ENCODE measurements at regions not wholly inside any gene's neighbourhood (a gene's known extent, or its start where the extent isn't known, plus 50 kb on each side); places are given as distances from the start of the nearest gene placed in this dataset.

- DNase-seq: no peak
- Histone ChIP-seq H3K9me3 (ENCODE audit: insufficient read depth, low read depth, low read length) (peaks cover 3% of the 10 kb centered on the region), H3K4me1 (ENCODE audit: control insufficient read depth in 1 of 2, insufficient read depth in 2 of 2, low read length in 2 of 2) (no peaks in the 10 kb centered on the region), H3K27ac (ENCODE audit: low read depth, low read length) (no peak overlapping the region), H2BK120ac (ENCODE audit: insufficient read depth, low read length, poor library complexity) (no peak overlapping the region), H3K79me2 (ENCODE audit: control insufficient read depth, insufficient read depth, low read length, poor library complexity) (no peaks in the 10 kb centered on the region), H3K4me3 (ENCODE audit: low read depth, low read length) (no peak overlapping the region), H3K18ac (ENCODE audit: low read length) (no peak overlapping the region), H3K36me3 (ENCODE audit: control insufficient read depth in 1 of 2, insufficient read depth in 2 of 2, low read length in 2 of 2) (no peaks in the 10 kb centered on the region), H2BK5ac (ENCODE audit: low read depth, low read length, poor library complexity) (no peak overlapping the region), H3K9ac (ENCODE audit: low read length) (no peak overlapping the region), H2BK12ac (ENCODE audit: low read length) (no peak overlapping the region), H3K4ac (ENCODE audit: low read depth, low read length) (no peak overlapping the region), H2AK5ac (ENCODE audit: low read length) (no peak overlapping the region), H4K12ac (ENCODE audit: low read depth, low read length) (no peak overlapping the region), H4K91ac (ENCODE audit: low read depth, low read length) (no peak overlapping the region), H4K8ac (ENCODE audit: low read depth, low read length) (no peak overlapping the region), H3K79me1 (ENCODE audit: low read length) (no peaks in the 10 kb centered on the region), H3K14ac (ENCODE audit: low read length) (no peak overlapping the region), H3K23ac (ENCODE audit: low read length) (no peak overlapping the region), H2AFZ (ENCODE audit: insufficient read depth, low read length, poor library complexity) (no peak overlapping the region), H3K4me2 (ENCODE audit: low read length) (no peak overlapping the region), H3K27me3 (ENCODE audit: insufficient read depth, low read length) (no peaks in the 10 kb centered on the region)
Observed at GRCh38 chr5:148928141-148928540, 101.7 kb downstream of the ADRB2 start.

GRCh38 chr5:148931453-148932057 is 105.1 kb downstream of the ADRB2 start:
- H3K4ac ChIP-seq (ENCODE audit: low read depth, low read length): no peak overlapping the region
- no peak overlapping the region for H3K27ac ChIP-seq (ENCODE audit: low read depth, low read length)
- H4K8ac ChIP-seq (ENCODE audit: low read depth, low read length): no peak overlapping the region
- H3K4me2 ChIP-seq (ENCODE audit: low read length): no peak overlapping the region
- H2AK5ac ChIP-seq (ENCODE audit: low read length): no peak overlapping the region
- H3K36me3 ChIP-seq (ENCODE audit: control insufficient read depth in 1 of 2, insufficient read depth in 2 of 2, low read length in 2 of 2): no peaks in the 10 kb centered on the region
- no peaks in the 10 kb centered on the region for H3K79me2 ChIP-seq (ENCODE audit: control insufficient read depth, insufficient read depth, low read length, poor library complexity)
- H2BK5ac ChIP-seq (ENCODE audit: low read depth, low read length, poor library complexity): no peak overlapping the region
- H3K4me3 ChIP-seq (ENCODE audit: low read depth, low read length): no peak overlapping the region
- no peak overlapping the region for H4K91ac ChIP-seq (ENCODE audit: low read depth, low read length)
- H3K79me1 ChIP-seq (ENCODE audit: low read length): no peaks in the 10 kb centered on the region
- H3K14ac ChIP-seq (ENCODE audit: low read length): no peak overlapping the region
- H3K9ac ChIP-seq (ENCODE audit: low read length): no peak overlapping the region
- H3K27me3 ChIP-seq (ENCODE audit: insufficient read depth, low read length): no peaks in the 10 kb centered on the region
- no peak overlapping the region for H2BK120ac ChIP-seq (ENCODE audit: insufficient read depth, low read length, poor library complexity)
- DNase-seq: no peak
- peak overlapping the region; percentile 49 for H3K23ac ChIP-seq (ENCODE audit: low read length)
- no peak overlapping the region for H2BK12ac ChIP-seq (ENCODE audit: low read length)
- H3K4me1 ChIP-seq (ENCODE audit: control insufficient read depth in 1 of 2, insufficient read depth in 2 of 2, low read length in 2 of 2): no peaks in the 10 kb centered on the region
- H3K9me3 ChIP-seq (ENCODE audit: insufficient read depth, low read depth, low read length): no peaks in the 10 kb centered on the region
- no peak overlapping the region for H4K12ac ChIP-seq (ENCODE audit: low read depth, low read length)
- H2AFZ ChIP-seq (ENCODE audit: insufficient read depth, low read length, poor library complexity): no peak overlapping the region
- no peak overlapping the region for H3K18ac ChIP-seq (ENCODE audit: low read length)

- Histone ChIP-seq H3K18ac (ENCODE audit: low read length) (no peak overlapping the region), H2BK12ac (ENCODE audit: low read length) (no peak overlapping the region), H3K79me1 (ENCODE audit: low read length) (no peaks in the 10 kb centered on the region), H3K4ac (ENCODE audit: low read depth, low read length) (no peak overlapping the region), H4K8ac (ENCODE audit: low read depth, low read length) (no peak overlapping the region), H2AFZ (ENCODE audit: insufficient read depth, low read length, poor library complexity) (no peak overlapping the region), H2BK120ac (ENCODE audit: insufficient read depth, low read length, poor library complexity) (no peak overlapping the region), H2BK5ac (ENCODE audit: low read depth, low read length, poor library complexity) (no peak overlapping the region), H3K23ac (ENCODE audit: low read length) (no peak overlapping the region), H3K27ac (ENCODE audit: low read depth, low read length) (no peak overlapping the region), H3K4me2 (ENCODE audit: low read length) (no peak overlapping the region), H3K9ac (ENCODE audit: low read length) (no peak overlapping the region), H4K12ac (ENCODE audit: low read depth, low read length) (no peak overlapping the region), H2AK5ac (ENCODE audit: low read length) (no peak overlapping the region), H3K4me1 (ENCODE audit: control insufficient read depth in 1 of 2, insufficient read depth in 2 of 2, low read length in 2 of 2) (no peaks in the 10 kb centered on the region), H3K79me2 (ENCODE audit: control insufficient read depth, insufficient read depth, low read length, poor library complexity) (no peaks in the 10 kb centered on the region), H3K9me3 (ENCODE audit: insufficient read depth, low read depth, low read length) (no peaks in the 10 kb centered on the region), H3K14ac (ENCODE audit: low read length) (no peak overlapping the region), H3K36me3 (ENCODE audit: control insufficient read depth in 1 of 2, insufficient read depth in 2 of 2, low read length in 2 of 2) (no peaks in the 10 kb centered on the region), H3K4me3 (ENCODE audit: low read depth, low read length) (no peak overlapping the region), H3K27me3 (ENCODE audit: insufficient read depth, low read length) (no peaks in the 10 kb centered on the region), H4K91ac (ENCODE audit: low read depth, low read length) (no peak overlapping the region)
- no peak for DNase-seq
- no CpG with 5 or more reads among the region's 4 CpGs for WGBS (ENCODE audit: extremely low coverage, insufficient coverage, insufficient read length)
Observed at GRCh38 chr5:148932355-148932935, 106.0 kb downstream of the ADRB2 start.

- no peak overlapping the region for H3K27ac ChIP-seq (ENCODE audit: low read depth, low read length)
- H3K4me3 ChIP-seq (ENCODE audit: low read depth, low read length): no peak overlapping the region
- no peaks in the 10 kb centered on the region for H3K9me3 ChIP-seq (ENCODE audit: insufficient read depth, low read depth, low read length)
- no peaks in the 10 kb centered on the region for H3K79me2 ChIP-seq (ENCODE audit: control insufficient read depth, insufficient read depth, low read length, poor library complexity)
- H4K12ac ChIP-seq (ENCODE audit: low read depth, low read length): no peak overlapping the region
- no peak overlapping the region for H2BK5ac ChIP-seq (ENCODE audit: low read depth, low read length, poor library complexity)
- H2AK5ac ChIP-seq (ENCODE audit: low read length): no peak overlapping the region
- no peak overlapping the region for H2BK120ac ChIP-seq (ENCODE audit: insufficient read depth, low read length, poor library complexity)
- no peaks in the 10 kb centered on the region for H3K79me1 ChIP-seq (ENCODE audit: low read length)
- no peak overlapping the region for H3K4me2 ChIP-seq (ENCODE audit: low read length)
- no peak overlapping the region for H4K91ac ChIP-seq (ENCODE audit: low read depth, low read length)
- no peak overlapping the region for H3K18ac ChIP-seq (ENCODE audit: low read length)
- no peaks in the 10 kb centered on the region for H3K4me1 ChIP-seq (ENCODE audit: control insufficient read depth in 1 of 2, insufficient read depth in 2 of 2, low read length in 2 of 2)
- no peak overlapping the region for H2AFZ ChIP-seq (ENCODE audit: insufficient read depth, low read length, poor library complexity)
- no CpG with 5 or more reads among the region's 1 CpG for WGBS (ENCODE audit: extremely low coverage, insufficient coverage, insufficient read length)
- H3K27me3 ChIP-seq (ENCODE audit: insufficient read depth, low read length): no peaks in the 10 kb centered on the region
- no peak overlapping the region for H3K4ac ChIP-seq (ENCODE audit: low read depth, low read length)
- no peak overlapping the region for H2BK12ac ChIP-seq (ENCODE audit: low read length)
- DNase-seq: no peak
- no peak overlapping the region for H3K9ac ChIP-seq (ENCODE audit: low read length)
- H3K14ac ChIP-seq (ENCODE audit: low read length): no peak overlapping the region
- no peaks in the 10 kb centered on the region for H3K36me3 ChIP-seq (ENCODE audit: control insufficient read depth in 1 of 2, insufficient read depth in 2 of 2, low read length in 2 of 2)
- no peak overlapping the region for H3K23ac ChIP-seq (ENCODE audit: low read length)
- no peak overlapping the region for H4K8ac ChIP-seq (ENCODE audit: low read depth, low read length)
Observed at GRCh38 chr5:148933903-148934432, 107.6 kb downstream of the ADRB2 start.
